Transverse colon (tissue), 4 donors: ENCODE measurements at regions not wholly inside any gene's neighbourhood (a gene's known extent, or its start where the extent isn't known, plus 50 kb on each side); places are given as distances from the start of the nearest gene placed in this dataset.

Source experiments
- EP300 ChIP-seq: sonication (generic); formaldehyde crosslinking; IDR thresholded peaks from one replicate; pipeline ENCODE4 v1.6.1; 2017; ENCODE audit warnings: antibody characterized with exemption, low read depth
- POLR2A ChIP-seq: fragments of 450-650 bp; IDR thresholded peaks from one replicate; pipeline ENCODE4 v1.6.1; 2016; ENCODE audit warnings: antibody characterized with exemption, mild to moderate bottlenecking, moderate library complexity
- POLR2AphosphoS5 ChIP-seq, 3 donors: sonication (generic); formaldehyde crosslinking; IDR thresholded peaks; one replicate each; pipeline ENCODE4 v1.6.1; 2016; ENCODE audit warnings: antibody characterized with exemption in 3 of 3
- TF ChIP-seq, protein P1 (sequence below), 5 experiments: fragments of 200-600 bp in 3 of 5; fragments of 450-650 bp in 2 of 5; sonication (generic) in 3 of 5; IDR thresholded peaks; 1 replicate in 2 of 5; 2 replicates in 3 of 5; pipeline ENCODE4 v1.5.1; 2016 to 2017; ENCODE audit warnings: antibody characterized with exemption in 5 of 5, inconsistent platforms in 3 of 5, mild to moderate bottlenecking in 2 of 5, moderate library complexity in 1 of 5

DNA sequence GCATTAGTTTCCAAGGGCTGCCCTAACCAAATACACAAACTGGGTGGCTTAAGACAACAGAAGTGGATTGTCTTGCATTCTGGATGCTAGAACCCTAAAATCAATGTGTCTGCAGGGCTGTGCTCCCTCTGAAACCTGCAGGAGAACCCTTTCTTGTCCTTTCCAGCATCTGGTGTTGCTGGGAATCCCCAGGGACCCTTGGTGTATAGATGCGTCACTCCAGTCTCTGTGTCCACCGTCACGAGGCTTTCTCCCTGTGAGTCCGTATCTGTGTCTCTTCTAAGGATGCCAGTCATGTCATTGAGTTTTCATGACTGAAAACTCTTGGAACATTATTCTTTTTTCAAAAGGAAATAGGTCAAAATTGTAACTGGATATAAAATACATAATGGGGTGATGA, 142.9 kb downstream of the RNASET2 start:
- TF ChIP-seq, protein P1, sequence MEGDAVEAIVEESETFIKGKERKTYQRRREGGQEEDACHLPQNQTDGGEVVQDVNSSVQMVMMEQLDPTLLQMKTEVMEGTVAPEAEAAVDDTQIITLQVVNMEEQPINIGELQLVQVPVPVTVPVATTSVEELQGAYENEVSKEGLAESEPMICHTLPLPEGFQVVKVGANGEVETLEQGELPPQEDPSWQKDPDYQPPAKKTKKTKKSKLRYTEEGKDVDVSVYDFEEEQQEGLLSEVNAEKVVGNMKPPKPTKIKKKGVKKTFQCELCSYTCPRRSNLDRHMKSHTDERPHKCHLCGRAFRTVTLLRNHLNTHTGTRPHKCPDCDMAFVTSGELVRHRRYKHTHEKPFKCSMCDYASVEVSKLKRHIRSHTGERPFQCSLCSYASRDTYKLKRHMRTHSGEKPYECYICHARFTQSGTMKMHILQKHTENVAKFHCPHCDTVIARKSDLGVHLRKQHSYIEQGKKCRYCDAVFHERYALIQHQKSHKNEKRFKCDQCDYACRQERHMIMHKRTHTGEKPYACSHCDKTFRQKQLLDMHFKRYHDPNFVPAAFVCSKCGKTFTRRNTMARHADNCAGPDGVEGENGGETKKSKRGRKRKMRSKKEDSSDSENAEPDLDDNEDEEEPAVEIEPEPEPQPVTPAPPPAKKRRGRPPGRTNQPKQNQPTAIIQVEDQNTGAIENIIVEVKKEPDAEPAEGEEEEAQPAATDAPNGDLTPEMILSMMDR (IDR thresholded peaks at IDR 0.05), result no peak
- TF ChIP-seq POLR2AphosphoS5 (IDR thresholded peaks at IDR 0.05) (no peak), POLR2A (no peak), EP300 (no peak)
